Mucosa of rectum (tissue), 2 donors: ENCODE measurements at regions not wholly inside any gene's neighbourhood (a gene's known extent, or its start where the extent isn't known, plus 50 kb on each side); places are given as distances from the start of the nearest gene placed in this dataset.

Experiments used
- H3K27ac ChIP-seq, 2 donors: one replicate each; pipeline ENCODE4 v1.7.0; 2013; ENCODE audit warnings: inconsistent platforms in 2 of 2, low read depth in 2 of 2, low read length in 2 of 2
- H3K27me3 ChIP-seq, 2 donors: one replicate each; pipeline ENCODE4 v1.7.0; 2013; ENCODE audit warnings: low read length in 2 of 2; ENCODE audit not compliant: control insufficient read depth in 2 of 2, insufficient read depth in 2 of 2
- H3K36me3 ChIP-seq, 2 donors: one replicate each; pipeline ENCODE4 v1.7.0; 2013; ENCODE audit warnings: low read length in 2 of 2; ENCODE audit not compliant: control insufficient read depth in 2 of 2, insufficient read depth in 2 of 2
- H3K4me1 ChIP-seq, 2 donors: one replicate each; pipeline ENCODE4 v1.7.0; 2013; ENCODE audit warnings: low read length in 2 of 2, mild to moderate bottlenecking in 1 of 2; ENCODE audit not compliant: control insufficient read depth in 2 of 2, insufficient read depth in 2 of 2
- H3K4me3 ChIP-seq, 2 donors: one replicate each; pipeline ENCODE4 v1.7.0; 2013; ENCODE audit warnings: low read length in 2 of 2
- H3K9ac ChIP-seq, 2 donors: one replicate each; pipeline ENCODE4 v1.7.0; 2013; ENCODE audit warnings: low read length in 2 of 2, low read depth in 1 of 2, mild to moderate bottlenecking in 1 of 2
- H3K9me3 ChIP-seq, 2 donors: one replicate each; pipeline ENCODE4 v1.7.0; 2013; ENCODE audit warnings: low read length in 2 of 2; ENCODE audit not compliant: control insufficient read depth in 2 of 2
- donor health status: healthy.
- donor health status: Normal muscosa, but diverticular disease.

- Histone ChIP-seq H3K4me1 (no peaks in the 10 kb centered on the region), H3K9ac (no peak overlapping the region), H3K27ac (no peak overlapping the region), H3K27me3 (no peaks in the 10 kb centered on the region), H3K36me3 (no peaks in the 10 kb centered on the region), H3K9me3 (no peaks in the 10 kb centered on the region), H3K4me3 (no peak overlapping the region)
Measured at GRCh38 chr6:91099479-91099878, 512.6 kb upstream of the MAP3K7 start.

- no peak overlapping the region for H3K27ac ChIP-seq
- H3K9ac ChIP-seq: no peak overlapping the region
- no peaks in the 10 kb centered on the region for H3K27me3 ChIP-seq
- H3K9me3 ChIP-seq: no peaks in the 10 kb centered on the region
- no peaks in the 10 kb centered on the region for H3K4me1 ChIP-seq
- H3K36me3 ChIP-seq: no peaks in the 10 kb centered on the region
- no peak overlapping the region for H3K4me3 ChIP-seq
Measured at GRCh38 chr6:91098006-91098405, 511.1 kb upstream of the MAP3K7 start.

GRCh38 chr6:91097364-91097763, 510.5 kb upstream of the MAP3K7 start:
- Histone ChIP-seq H3K4me3 (no peak overlapping the region), H3K27me3 (no peaks in the 10 kb centered on the region), H3K9ac (no peak overlapping the region), H3K36me3 (no peaks in the 10 kb centered on the region), H3K27ac (no peak overlapping the region), H3K4me1 (no peaks in the 10 kb centered on the region), H3K9me3 (no peaks in the 10 kb centered on the region)

- no peaks in the 10 kb centered on the region for H3K9me3 ChIP-seq
- no peaks in the 10 kb centered on the region for H3K36me3 ChIP-seq
- no peak overlapping the region for H3K27ac ChIP-seq
- H3K27me3 ChIP-seq: no peaks in the 10 kb centered on the region
- no peak overlapping the region for H3K9ac ChIP-seq
- H3K4me1 ChIP-seq: no peaks in the 10 kb centered on the region
- H3K4me3 ChIP-seq: no peak overlapping the region
Measured at GRCh38 chr6:91094806-91095475, 508.1 kb upstream of the MAP3K7 start.

- Histone ChIP-seq H3K36me3 (no peaks in the 10 kb centered on the region), H3K9me3 (no peaks in the 10 kb centered on the region), H3K27me3 (no peaks in the 10 kb centered on the region), H3K27ac (no peak overlapping the region), H3K4me1 (no peaks in the 10 kb centered on the region), H3K9ac (no peak overlapping the region), H3K4me3 (no peak overlapping the region)
Measured at GRCh38 chr6:91094341-91094740, 507.5 kb upstream of the MAP3K7 start.

- no peak overlapping the region for H3K9ac ChIP-seq
- no peaks in the 10 kb centered on the region for H3K27me3 ChIP-seq
- H3K4me3 ChIP-seq: no peak overlapping the region
- no peaks in the 10 kb centered on the region for H3K4me1 ChIP-seq
- no peak overlapping the region for H3K27ac ChIP-seq
- no peaks in the 10 kb centered on the region for H3K36me3 ChIP-seq
- H3K9me3 ChIP-seq: no peaks in the 10 kb centered on the region
Measured at GRCh38 chr6:91088976-91089375, 502.1 kb upstream of the MAP3K7 start.

- H3K4me3 ChIP-seq: no peak overlapping the region
- no peak overlapping the region for H3K27ac ChIP-seq
- no peaks in the 10 kb centered on the region for H3K36me3 ChIP-seq
- no peaks in the 10 kb centered on the region for H3K4me1 ChIP-seq
- H3K9ac ChIP-seq: no peak overlapping the region
- H3K27me3 ChIP-seq: no peaks in the 10 kb centered on the region
- H3K9me3 ChIP-seq: no peaks in the 10 kb centered on the region
Measured at GRCh38 chr6:91088515-91088914, 501.6 kb upstream of the MAP3K7 start.

GRCh38 chr6:91087908-91088307, 501.0 kb upstream of the MAP3K7 start:
- Histone ChIP-seq H3K27ac (no peak overlapping the region), H3K4me1 (no peaks in the 10 kb centered on the region), H3K9ac (no peak overlapping the region), H3K36me3 (no peaks in the 10 kb centered on the region), H3K9me3 (no peaks in the 10 kb centered on the region), H3K4me3 (no peak overlapping the region), H3K27me3 (no peaks in the 10 kb centered on the region)

GRCh38 chr6:91083211-91083610, 496.3 kb upstream of the MAP3K7 start:
- Histone ChIP-seq H3K36me3 (no peaks in the 10 kb centered on the region), H3K27me3 (no peaks in the 10 kb centered on the region), H3K4me1 (no peaks in the 10 kb centered on the region), H3K9ac (no peak overlapping the region), H3K27ac (no peak overlapping the region), H3K4me3 (no peak overlapping the region), H3K9me3 (no peaks in the 10 kb centered on the region)

GRCh38 chr6:91082311-91082832, 495.5 kb upstream of the MAP3K7 start:
- no peak overlapping the region for H3K27ac ChIP-seq
- H3K9ac ChIP-seq: no peak overlapping the region

More at GRCh38 chr6:91082311-91082832, 495.5 kb upstream of the MAP3K7 start:
- no peaks in the 10 kb centered on the region for H3K4me1 ChIP-seq
- H3K9me3 ChIP-seq: no peaks in the 10 kb centered on the region
- no peaks in the 10 kb centered on the region for H3K27me3 ChIP-seq
- no peaks in the 10 kb centered on the region for H3K36me3 ChIP-seq
- no peak overlapping the region for H3K4me3 ChIP-seq
